GM12892 (cell line): ENCODE measurements at regions not wholly inside any gene's neighbourhood (a gene's known extent, or its start where the extent isn't known, plus 50 kb on each side); places are given as distances from the start of the nearest gene placed in this dataset.

Experiments used
- DNase-seq: peaks from one replicate; pipeline ENCODE4 v3.0.0; 2011; ENCODE audit not compliant: insufficient read length
- FAIRE-seq: peaks from 2 replicates; lab custom pipeline; 2011; peaks lifted over from hg19 to GRCh38; lab: Jason Lieb, UNC
- POLR2A ChIP-seq: IDR thresholded peaks from 2 replicates; pipeline ENCODE4 v1.6.1; 2011; ENCODE audit warnings: low read depth, low read length, control low read depth
- POLR2AphosphoS5 ChIP-seq: IDR thresholded peaks from 2 replicates; pipeline ENCODE4 v1.6.1; 2011; ENCODE audit warnings: low read depth, low read length, control low read depth
- TAF1 ChIP-seq: IDR thresholded peaks from 2 replicates; pipeline ENCODE4 v1.6.1; 2011; ENCODE audit warnings: low read depth, mild to moderate bottlenecking, control low read depth, low read length, borderline replicate concordance

DNA sequence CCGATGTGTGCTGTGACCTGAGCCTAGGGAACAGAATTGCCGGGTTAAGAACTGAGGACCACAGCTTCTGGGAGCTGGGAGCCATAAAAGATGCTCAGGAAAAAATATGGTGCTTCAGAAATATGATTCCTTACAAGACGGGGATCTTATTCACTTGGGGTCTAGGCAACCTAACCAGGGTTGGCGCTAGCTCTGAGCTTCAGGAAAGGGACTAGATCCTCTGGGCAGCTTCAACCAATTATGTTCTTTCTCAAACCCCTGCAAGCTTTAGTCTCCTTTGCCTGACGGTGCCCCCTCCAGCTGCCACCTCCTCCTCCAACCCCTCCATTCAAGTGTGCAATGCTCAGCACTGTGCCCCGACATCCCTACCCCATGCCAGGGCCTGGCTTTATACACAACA is 634.1 kb upstream of the CADM1 start:
- FAIRE-seq (no peak), DNase-seq (no peak)
- TF ChIP-seq POLR2A (no peak), TAF1 (no peak), POLR2AphosphoS5 (no peak)

GRCh38 chr11:116137753-116138152 is 633.5 kb upstream of the CADM1 start:
- DNase-seq (no peak), FAIRE-seq (no peak)
- TF ChIP-seq POLR2A: no peak
- no peak for TF ChIP-seq TAF1
- no peak for TF ChIP-seq POLR2AphosphoS5

- TF ChIP-seq TAF1: no peak
- TF ChIP-seq POLR2A: no peak
- no peak for TF ChIP-seq POLR2AphosphoS5
- no peak for DNase-seq
- no peak for FAIRE-seq
These were observed 632.9 kb upstream of the CADM1 start for GRCh38 chr11:116136987-116137674.

DNA sequence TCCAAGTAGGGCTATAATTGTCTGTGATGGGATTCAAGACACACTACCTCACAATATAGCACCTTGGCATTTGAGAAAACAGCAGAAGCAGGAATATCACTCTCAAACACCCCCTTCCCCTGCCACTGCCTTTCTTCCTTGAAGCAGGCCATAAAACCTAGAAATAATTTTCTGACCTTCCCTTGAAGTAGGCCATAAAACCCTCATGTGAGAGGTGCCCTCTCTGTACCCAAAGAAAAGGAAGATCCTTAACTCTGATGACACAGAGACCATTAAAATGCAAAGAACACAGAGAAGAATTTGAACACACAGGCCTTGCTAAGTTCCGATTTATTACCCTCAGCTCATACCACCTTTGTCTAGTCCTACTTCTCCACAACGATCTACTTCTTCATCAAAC is 631.7 kb upstream of the CADM1 start:
- TF ChIP-seq TAF1 (no peak), POLR2AphosphoS5 (no peak), POLR2A (no peak)
- DNase-seq (no peak), FAIRE-seq (peak; percentile 46)

- FAIRE-seq: no peak
- TF ChIP-seq POLR2AphosphoS5 (no peak), POLR2A (no peak), TAF1 (no peak)
- DNase-seq: no peak
These were observed 630.2 kb upstream of the CADM1 start for GRCh38 chr11:116134450-116134849.

DNA sequence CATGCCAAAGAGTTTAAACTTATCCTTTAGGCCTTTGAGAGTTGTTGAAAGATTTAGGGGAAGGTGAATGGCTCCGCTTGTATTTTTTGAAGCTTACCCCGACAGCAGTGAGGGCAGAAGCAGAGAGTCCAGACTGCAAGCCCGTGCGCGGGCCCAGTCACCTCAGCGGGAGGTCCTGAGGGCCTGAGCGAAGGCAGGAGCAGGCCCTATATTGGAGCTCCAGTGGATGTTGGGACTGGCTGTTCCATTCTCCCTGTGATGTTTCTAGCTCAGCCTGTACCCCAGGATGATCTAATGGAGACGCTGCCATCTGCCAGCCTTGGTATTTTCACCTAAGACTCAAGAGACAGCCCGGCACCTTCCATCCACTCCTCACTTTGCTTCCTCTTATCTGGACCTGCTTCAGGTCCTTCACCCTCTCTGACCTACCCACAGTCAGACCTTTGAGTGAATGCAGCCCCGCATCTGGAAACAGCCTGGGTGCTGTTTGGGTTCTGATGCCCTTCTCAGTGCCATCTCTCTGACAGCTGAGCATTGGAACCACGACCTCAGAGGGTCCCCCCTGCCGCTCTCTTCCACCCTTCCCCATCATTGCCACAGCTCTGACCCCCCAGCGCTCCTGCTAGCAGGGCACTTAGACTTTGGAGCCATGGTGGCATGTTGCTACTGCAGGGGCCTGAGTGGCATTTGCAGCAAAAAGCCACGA is 628.2 kb upstream of the CADM1 start:
- DNase-seq (no peak), FAIRE-seq (no peak)
- no peak for TF ChIP-seq POLR2AphosphoS5
- no peak for TF ChIP-seq TAF1
- no peak for TF ChIP-seq POLR2A

DNA sequence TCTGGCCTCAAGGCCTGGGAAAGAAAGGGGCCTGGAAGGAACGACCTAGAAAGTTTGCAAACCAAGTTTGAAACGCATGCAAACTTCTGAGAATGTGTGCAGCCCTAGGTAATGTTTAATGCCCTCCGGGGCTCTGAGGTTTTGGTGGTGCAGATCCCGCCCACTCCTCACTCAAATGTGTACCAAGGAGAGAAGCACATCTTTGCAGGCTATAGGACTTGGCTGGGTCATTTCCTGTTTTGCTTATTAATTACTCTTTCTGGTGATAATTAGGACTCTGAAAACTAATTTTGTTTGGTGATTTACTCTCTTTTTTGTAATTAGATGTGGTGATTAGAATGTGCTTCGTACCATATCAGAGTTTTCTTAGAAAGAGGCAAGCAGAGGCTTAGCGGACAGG is 625.9 kb upstream of the CADM1 start:
- no peak for FAIRE-seq
- DNase-seq: no peak
- no peak for TF ChIP-seq TAF1
- no peak for TF ChIP-seq POLR2A
- no peak for TF ChIP-seq POLR2AphosphoS5

DNA sequence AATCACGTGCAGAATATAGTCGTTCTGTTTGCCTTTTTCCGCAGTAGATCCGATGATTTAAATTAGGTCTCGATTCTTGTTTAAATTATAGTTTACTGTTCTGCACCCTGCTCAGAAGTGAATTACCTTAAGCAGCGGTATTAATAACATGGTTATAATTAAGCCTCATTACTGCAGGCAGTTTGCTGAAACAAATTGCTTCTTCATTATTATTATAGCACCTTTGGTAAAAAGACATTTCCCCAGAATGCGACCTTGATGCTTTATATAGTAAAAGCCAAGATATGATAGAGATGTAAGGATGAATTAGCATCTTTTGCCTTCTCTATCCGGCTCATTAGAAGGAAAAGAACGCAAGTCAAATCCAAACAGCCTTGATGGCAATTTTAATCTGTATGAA is 625.2 kb upstream of the CADM1 start:
- FAIRE-seq: no peak
- DNase-seq: no peak
- no peak for TF ChIP-seq TAF1
- no peak for TF ChIP-seq POLR2A
- TF ChIP-seq POLR2AphosphoS5: no peak

- FAIRE-seq (peak; percentile 9), DNase-seq (no peak)
- no peak for TF ChIP-seq TAF1
- no peak for TF ChIP-seq POLR2AphosphoS5
- no peak for TF ChIP-seq POLR2A
These were observed 622.3 kb upstream of the CADM1 start for GRCh38 chr11:116126562-116126961.

DNA sequence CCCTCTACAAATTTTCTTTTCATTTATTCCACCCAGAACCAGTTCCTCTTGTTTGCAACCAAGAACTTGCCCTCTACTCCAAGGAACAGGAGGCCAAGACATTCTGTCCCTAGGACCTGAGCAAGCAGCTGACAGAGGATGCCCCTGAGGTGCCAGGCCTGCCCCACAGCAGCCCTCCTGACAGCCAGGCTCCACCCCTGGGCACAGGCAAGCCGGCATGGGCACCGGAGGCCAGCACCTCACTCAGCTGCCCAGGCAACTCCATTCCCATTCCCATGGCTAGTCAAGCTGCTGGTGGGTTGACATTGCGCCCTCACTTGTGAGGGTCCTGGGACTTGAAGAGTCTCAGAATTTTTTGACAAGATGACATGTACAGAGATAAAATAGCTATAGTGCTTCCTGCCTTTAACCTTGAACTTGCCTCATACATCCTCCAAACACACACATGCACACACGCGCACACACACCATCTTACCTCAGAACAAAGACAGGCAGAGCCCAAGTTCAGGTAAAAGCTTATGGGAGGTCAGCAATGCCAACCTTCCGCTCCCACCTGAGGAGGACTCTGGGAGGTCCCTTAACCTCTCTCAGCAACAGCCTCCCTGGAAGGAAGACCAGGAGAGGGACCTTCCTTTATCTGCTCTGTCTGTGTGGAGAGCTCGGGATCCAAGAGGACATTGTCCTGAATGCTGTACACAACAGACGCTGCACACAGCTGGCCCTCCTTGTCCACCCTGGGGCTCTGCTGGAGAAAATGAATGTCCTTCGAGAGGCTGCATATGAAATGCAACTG is 620.9 kb upstream of the CADM1 start:
- no peak for TF ChIP-seq TAF1
- DNase-seq (no peak), FAIRE-seq (no peak)

DNA sequence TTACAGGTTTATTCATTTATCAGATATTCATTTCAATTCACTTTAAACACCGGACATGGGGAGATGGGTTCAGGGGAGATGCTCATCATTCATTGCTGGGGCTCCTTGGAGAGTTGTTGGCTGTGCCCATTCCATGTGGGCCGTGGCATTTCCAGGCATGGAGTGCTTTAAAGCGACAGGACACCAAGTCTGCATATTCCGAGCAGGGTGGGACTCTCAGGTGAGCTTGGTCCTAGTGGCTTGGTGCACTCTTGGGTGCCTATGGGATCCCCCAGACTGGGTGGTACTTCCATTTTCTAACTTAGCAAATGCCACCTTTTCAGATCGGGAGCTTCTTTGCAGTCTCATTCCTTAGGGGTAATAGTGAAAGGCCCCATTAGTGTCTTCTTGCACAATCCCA is 619.5 kb upstream of the CADM1 start:
- no peak for TF ChIP-seq POLR2A
- no peak for TF ChIP-seq TAF1
- no peak for TF ChIP-seq POLR2AphosphoS5
- DNase-seq (no peak), FAIRE-seq (no peak)
